D721Med (cell line): ENCODE measurements at regions not wholly inside any gene's neighbourhood (a gene's known extent, or its start where the extent isn't known, plus 50 kb on each side); places are given as distances from the start of the nearest gene placed in this dataset.

Experiments used
- DNase-seq: peaks from one replicate; pipeline ENCODE4 v3.0.0; 2011; ENCODE audit warnings: low spot score; ENCODE audit not compliant: insufficient read length
- FAIRE-seq: peaks from 2 replicates; lab custom pipeline; 2011; peaks lifted over from hg19 to GRCh38; lab: Jason Lieb, UNC
- TF ChIP-seq, protein P1 (sequence below): IDR thresholded peaks from 2 replicates; pipeline ENCODE4 v1.5.1; 2012; ENCODE audit warnings: mild to moderate bottlenecking, control low read depth; ENCODE audit not compliant: insufficient read depth; ENCODE audit errors: missing control alignments

GRCh38 chr21:35298757-35299156, 249.7 kb upstream of the RUNX1 start:
- TF ChIP-seq, protein P1, sequence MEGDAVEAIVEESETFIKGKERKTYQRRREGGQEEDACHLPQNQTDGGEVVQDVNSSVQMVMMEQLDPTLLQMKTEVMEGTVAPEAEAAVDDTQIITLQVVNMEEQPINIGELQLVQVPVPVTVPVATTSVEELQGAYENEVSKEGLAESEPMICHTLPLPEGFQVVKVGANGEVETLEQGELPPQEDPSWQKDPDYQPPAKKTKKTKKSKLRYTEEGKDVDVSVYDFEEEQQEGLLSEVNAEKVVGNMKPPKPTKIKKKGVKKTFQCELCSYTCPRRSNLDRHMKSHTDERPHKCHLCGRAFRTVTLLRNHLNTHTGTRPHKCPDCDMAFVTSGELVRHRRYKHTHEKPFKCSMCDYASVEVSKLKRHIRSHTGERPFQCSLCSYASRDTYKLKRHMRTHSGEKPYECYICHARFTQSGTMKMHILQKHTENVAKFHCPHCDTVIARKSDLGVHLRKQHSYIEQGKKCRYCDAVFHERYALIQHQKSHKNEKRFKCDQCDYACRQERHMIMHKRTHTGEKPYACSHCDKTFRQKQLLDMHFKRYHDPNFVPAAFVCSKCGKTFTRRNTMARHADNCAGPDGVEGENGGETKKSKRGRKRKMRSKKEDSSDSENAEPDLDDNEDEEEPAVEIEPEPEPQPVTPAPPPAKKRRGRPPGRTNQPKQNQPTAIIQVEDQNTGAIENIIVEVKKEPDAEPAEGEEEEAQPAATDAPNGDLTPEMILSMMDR, result no peak
- FAIRE-seq (no peak), DNase-seq (no peak)

DNA sequence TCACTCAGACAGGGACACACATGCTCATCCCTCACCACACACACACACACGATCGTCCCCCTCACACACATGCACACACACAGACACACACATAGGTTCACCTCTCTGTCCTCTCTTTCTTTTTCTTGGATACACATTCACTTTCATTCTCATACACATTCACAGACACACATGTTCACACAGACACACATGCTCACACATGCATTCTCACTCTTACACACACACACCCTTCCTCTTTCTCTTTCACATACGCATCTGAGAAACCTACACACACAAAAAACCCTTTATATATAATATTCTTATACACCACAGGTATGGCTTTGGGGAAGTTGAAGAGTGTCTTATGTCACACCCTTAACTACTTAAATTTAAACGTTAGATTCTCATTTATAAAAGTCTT, 248.6 kb upstream of the RUNX1 start:
- FAIRE-seq (no peak), DNase-seq (no peak)
- TF ChIP-seq, protein P1, result no peak

DNA sequence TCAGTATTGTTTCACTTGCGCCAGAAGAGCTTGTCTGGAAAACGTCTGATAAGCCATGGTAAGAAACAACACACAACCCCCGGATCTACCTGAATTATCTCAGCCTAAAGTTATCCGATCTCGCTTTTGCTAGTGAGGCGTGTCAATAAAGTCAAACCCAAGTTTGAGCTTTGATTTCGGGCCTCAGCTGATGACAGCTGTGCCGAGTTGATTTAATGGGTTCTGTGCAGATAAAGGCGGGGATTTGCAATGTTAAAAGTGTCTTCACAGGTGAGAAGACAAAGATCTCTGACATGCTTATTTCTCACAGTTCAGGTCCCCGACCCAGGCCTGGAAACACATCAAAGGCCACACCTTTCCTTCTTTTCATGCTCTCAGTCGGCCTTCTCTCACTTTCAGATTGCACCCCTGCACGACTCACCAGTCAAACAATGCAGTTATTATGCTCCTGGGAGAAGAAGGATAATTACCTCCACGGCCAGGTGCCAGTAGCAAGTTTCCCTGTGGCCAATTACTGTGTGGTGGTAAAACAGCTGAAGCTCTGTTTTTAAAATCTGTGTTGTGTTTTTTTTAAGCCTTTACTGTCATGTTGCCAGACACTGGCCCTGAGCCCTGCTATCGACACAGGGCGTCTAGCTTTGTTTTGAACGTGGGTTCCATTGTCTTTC, 245.3 kb upstream of the RUNX1 start:
- FAIRE-seq, result no peak
- no peak for DNase-seq
- TF ChIP-seq, protein P1, result no peak

DNA sequence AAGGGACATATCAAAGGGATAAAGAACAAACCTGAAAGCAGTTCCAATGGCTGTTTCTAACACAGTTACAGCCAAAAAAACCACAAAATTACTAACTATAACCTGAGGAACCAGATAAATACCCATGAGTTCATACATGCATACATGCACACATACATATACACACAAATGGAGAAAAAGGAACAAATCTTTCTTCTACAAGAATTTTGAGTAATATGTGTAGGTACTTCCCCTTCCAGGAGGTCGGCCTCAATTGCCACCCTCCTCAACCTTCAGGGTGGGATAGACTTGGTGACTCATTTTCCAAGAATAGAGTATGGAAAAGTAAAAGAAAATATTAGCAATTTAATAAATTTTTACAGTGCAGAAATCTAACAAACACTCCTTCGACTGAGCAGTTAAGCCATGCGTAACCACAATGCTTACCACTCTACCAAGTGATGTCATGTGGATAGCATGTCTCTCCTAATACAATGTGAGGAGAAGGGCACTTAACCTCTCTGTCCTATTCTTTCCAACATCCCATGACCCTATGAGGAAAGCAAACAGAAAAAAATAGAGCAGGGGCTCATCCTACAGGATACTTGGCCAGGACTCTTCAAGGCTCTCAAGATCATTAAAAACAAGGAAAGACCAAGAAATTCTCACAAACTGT, 243.0 kb upstream of the RUNX1 start:
- DNase-seq (no peak), FAIRE-seq (no peak)
- TF ChIP-seq, protein P1, result no peak

DNA sequence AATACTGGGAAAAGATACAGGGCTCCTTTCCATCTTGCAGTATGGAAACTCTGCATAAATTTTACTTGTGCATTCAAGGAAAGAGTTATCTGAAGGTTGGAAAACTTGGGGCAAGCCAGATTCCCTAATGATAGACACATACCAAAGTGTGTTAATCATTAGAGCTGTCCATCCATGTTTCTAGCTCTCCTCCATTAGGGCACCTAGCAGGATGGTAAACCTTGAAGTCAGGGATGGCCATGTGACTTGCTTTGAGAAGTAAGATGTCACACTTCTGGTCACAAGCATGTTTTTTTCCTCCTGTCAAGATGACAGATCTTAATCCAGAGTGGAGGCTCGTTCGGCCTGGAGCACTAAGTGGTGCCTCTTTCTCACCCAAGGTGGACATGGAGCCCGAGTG, 241.9 kb upstream of the RUNX1 start:
- FAIRE-seq (no peak), DNase-seq (no peak)
- TF ChIP-seq, protein P1, result no peak

DNA sequence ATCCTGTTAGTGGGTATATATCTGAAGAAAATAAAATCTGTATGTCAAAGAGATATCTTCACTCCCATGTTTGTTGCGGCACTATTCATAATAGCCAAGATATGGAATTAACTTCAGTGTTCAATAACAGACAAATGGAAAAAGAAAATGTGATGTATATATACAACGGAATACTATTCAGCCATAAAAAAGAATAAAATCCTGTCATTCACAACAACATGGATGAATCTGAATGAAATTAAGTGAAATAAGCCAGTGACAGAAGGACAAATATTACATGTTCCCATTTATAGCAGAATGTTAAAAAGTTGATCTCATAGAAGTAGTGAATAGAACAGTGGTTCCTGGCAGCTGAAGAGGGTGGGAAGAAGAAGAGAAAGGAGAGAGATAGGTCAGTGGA, 239.1 kb upstream of the RUNX1 start:
- DNase-seq (no peak), FAIRE-seq (no peak)
- TF ChIP-seq, protein P1, result no peak

- no peak for FAIRE-seq
- DNase-seq, result no peak
- TF ChIP-seq, protein P1, result no peak
These were observed 235.1 kb upstream of the RUNX1 start for GRCh38 chr21:35284199-35284598.
